Ishikawa (cell line): ENCODE measurements at regions not wholly inside any gene's neighbourhood (a gene's known extent, or its start where the extent isn't known, plus 50 kb on each side); places are given as distances from the start of the nearest gene placed in this dataset.

Experiments
- CREB1 ChIP-seq: IDR thresholded peaks from 2 replicates; pipeline ENCODE4 v1.6.1; 2012; ENCODE audit warnings: low read depth
- MAX ChIP-seq: IDR thresholded peaks from 2 replicates; pipeline ENCODE4 v1.6.1; 2012
- RAD21 ChIP-seq: IDR thresholded peaks from 2 replicates; pipeline ENCODE4 v1.6.1; 2012; ENCODE audit warnings: low read depth
- YY1 ChIP-seq: IDR thresholded peaks from 2 replicates; pipeline ENCODE4 v1.6.1; 2012; ENCODE audit warnings: low read depth
- ZBTB7A ChIP-seq: IDR thresholded peaks from 2 replicates; pipeline ENCODE4 v1.6.1; 2012; ENCODE audit warnings: low read depth

- TF ChIP-seq ZBTB7A (no peak), MAX (no peak), CREB1 (no peak), RAD21 (no peak), YY1 (no peak)
Observed at GRCh38 chr11:128040603-128041002, 546.8 kb downstream of the ETS1 start.
